Lower leg skin (tissue), 3 donors: ENCODE measurements at regions not wholly inside any gene's neighbourhood (a gene's known extent, or its start where the extent isn't known, plus 50 kb on each side); places are given as distances from the start of the nearest gene placed in this dataset.

Experiments used
- CTCF ChIP-seq, 3 donors: fragments of 450-650 bp; IDR thresholded peaks; one replicate each; pipeline ENCODE4 v1.5.1; 2016; ENCODE audit warnings: antibody characterized with exemption in 3 of 3, mild to moderate bottlenecking in 3 of 3, moderate library complexity in 2 of 3
- POLR2A ChIP-seq, 2 donors: fragments of 450-650 bp; IDR thresholded peaks; one replicate each; pipeline ENCODE4 v1.6.1; 2016 to 2017; ENCODE audit warnings: antibody characterized with exemption in 2 of 2, mild to moderate bottlenecking in 1 of 2, moderate library complexity in 1 of 2

- no peak for TF ChIP-seq CTCF (IDR thresholded peaks at IDR 0.05)
- no peak for TF ChIP-seq POLR2A (IDR thresholded peaks at IDR 0.05)
Measured at GRCh38 chr20:22977047-22977785, 57.9 kb upstream of the SSTR4 start.
